ENCODE measurements at regions not wholly inside any gene's neighbourhood (a gene's known extent, or its start where the extent isn't known, plus 50 kb on each side); places are given as distances from the start of the nearest gene placed in this dataset.

- 58 to 76% methylated on average over 2 of the region's 2 CpGs for WGBS, 2 donors
- no peak overlapping the region for H3K4me3 ChIP-seq (ENCODE audit: low read depth, poor library complexity, severe bottlenecking)
- no peak for DNase-seq (ENCODE audit: low spot score in 2 of 2)
- intact Hi-C loops (cut with DNase I; ENCODE audit: low total_unique reads) = no loop called here
- no peak for TF ChIP-seq POLR2A (IDR thresholded peaks at IDR 0.05)
- TF ChIP-seq CTCF (IDR thresholded peaks at IDR 0.05) = no peak
Observed at GRCh38 chr10:85444868-85445267, 921.7 kb downstream of the GRID1 start.

- no peak overlapping the region for H3K4me3 ChIP-seq (ENCODE audit: low read depth, poor library complexity, severe bottlenecking)
- intact Hi-C loops (cut with DNase I; ENCODE audit: low total_unique reads) = no loop called here
- TF ChIP-seq POLR2A (IDR thresholded peaks at IDR 0.05) (no peak), CTCF (IDR thresholded peaks at IDR 0.05) (no peak)
- no peak for DNase-seq (ENCODE audit: low spot score in 2 of 2)
- 49 to 53% methylated on average over 2 of the region's 2 CpGs for WGBS, 2 donors
Observed at GRCh38 chr10:85445702-85446101, 920.9 kb downstream of the GRID1 start.

GRCh38 chr10:85446827-85447226, 919.8 kb downstream of the GRID1 start:
- intact Hi-C loops (cut with DNase I; ENCODE audit: low total_unique reads) = no loop called here
- no peak for TF ChIP-seq CTCF (IDR thresholded peaks at IDR 0.05)
- TF ChIP-seq POLR2A (IDR thresholded peaks at IDR 0.05) = no peak
- no peak overlapping the region for H3K4me3 ChIP-seq (ENCODE audit: low read depth, poor library complexity, severe bottlenecking)
- WGBS, 2 donors = 72 to 79% methylated on average over 2 of the region's 2 CpGs
- DNase-seq (ENCODE audit: low spot score in 2 of 2) = no peak

GRCh38 chr10:85447690-85448089, 918.9 kb downstream of the GRID1 start:
- no peak for TF ChIP-seq CTCF (IDR thresholded peaks at IDR 0.05)
- no peak overlapping the region for H3K4me3 ChIP-seq (ENCODE audit: low read depth, poor library complexity, severe bottlenecking)
- intact Hi-C loops (cut with DNase I; ENCODE audit: low total_unique reads) = no loop called here
- 63 to 79% methylated on average over 1 of the region's 1 CpG for WGBS, 2 donors
- no peak for DNase-seq (ENCODE audit: low spot score in 2 of 2)

- TF ChIP-seq POLR2A (IDR thresholded peaks at IDR 0.05) (no peak), CTCF (IDR thresholded peaks at IDR 0.05) (no peak)
- intact Hi-C loops (cut with DNase I; ENCODE audit: low total_unique reads) = no loop called here
- no peak for DNase-seq (ENCODE audit: low spot score in 2 of 2)
- 49 to 67% methylated on average over 4 to 5 of the region's 5 CpGs for WGBS, 2 donors
- H3K4me3 ChIP-seq (ENCODE audit: low read depth, poor library complexity, severe bottlenecking) = no peak overlapping the region
Observed at GRCh38 chr10:85448716-85449115, 917.9 kb downstream of the GRID1 start.

- 89 to 94% methylated on average over 1 of the region's 1 CpG for WGBS, 2 donors
- no peak overlapping the region for H3K4me3 ChIP-seq (ENCODE audit: low read depth, poor library complexity, severe bottlenecking)
- no peak for DNase-seq (ENCODE audit: low spot score in 2 of 2)
- intact Hi-C loops (cut with DNase I; ENCODE audit: low total_unique reads) = loop anchor here (5.0 kb wide), 1 partner anchor 1167 kb away; no protein-coding TSS in a partner anchor
- TF ChIP-seq CTCF (IDR thresholded peaks at IDR 0.05) = no peak
- TF ChIP-seq POLR2A (IDR thresholded peaks at IDR 0.05) = no peak
Observed at GRCh38 chr10:85454386-85454785, 912.2 kb downstream of the GRID1 start.

Measured in lower leg skin (tissue), 4 donors.